ENCODE measurements at regions not wholly inside any gene's neighbourhood (a gene's known extent, or its start where the extent isn't known, plus 50 kb on each side); places are given as distances from the start of the nearest gene placed in this dataset.

DNA sequence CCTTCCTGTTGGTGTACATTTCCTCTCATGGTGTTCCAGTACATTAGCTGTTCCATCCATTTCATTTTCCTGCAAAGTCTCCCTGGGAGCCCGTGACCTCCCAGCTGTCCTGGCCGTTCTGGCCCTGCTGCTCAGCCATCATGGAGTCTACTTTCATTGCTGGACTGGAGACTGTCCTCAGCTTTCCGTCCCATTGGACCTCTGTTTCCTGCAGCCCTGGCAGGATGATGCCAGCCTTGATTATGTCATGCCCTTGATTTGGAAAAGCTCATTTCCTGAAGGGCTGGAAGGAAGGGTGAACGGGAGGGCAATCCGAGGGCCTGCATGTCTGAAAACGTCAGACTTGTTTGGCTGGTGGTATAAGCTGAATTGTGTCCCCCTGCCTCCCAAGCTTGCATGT lies 205.5 kb upstream of the HS6ST1 start:
- Mint-ChIP-seq H3K4me1 (ENCODE audit: low read depth) (peaks cover 3% of the 10 kb centered on the region), H3K27me3 (ENCODE audit: low read depth) (peaks cover 4% of the 10 kb centered on the region), H3K36me3 (ENCODE audit: low read depth) (no peaks in the 10 kb centered on the region), H3K9me3 (no peaks in the 10 kb centered on the region), H3K27ac (no peak overlapping the region), H3K4me3 (no peak overlapping the region)
- no peak for DNase-seq
- CTCF ChIA-PET: interaction anchor here (0.6 kb wide), 1 partner anchor 287 kb away, joined by 4 read pairs; no protein-coding TSS in a partner anchor
- intact Hi-C loops (cut with micrococcal nuclease): loop anchor here (5.0 kb wide), 1 partner anchor 207 kb away; the partner anchor contains the start of gene HS6ST1

DNA sequence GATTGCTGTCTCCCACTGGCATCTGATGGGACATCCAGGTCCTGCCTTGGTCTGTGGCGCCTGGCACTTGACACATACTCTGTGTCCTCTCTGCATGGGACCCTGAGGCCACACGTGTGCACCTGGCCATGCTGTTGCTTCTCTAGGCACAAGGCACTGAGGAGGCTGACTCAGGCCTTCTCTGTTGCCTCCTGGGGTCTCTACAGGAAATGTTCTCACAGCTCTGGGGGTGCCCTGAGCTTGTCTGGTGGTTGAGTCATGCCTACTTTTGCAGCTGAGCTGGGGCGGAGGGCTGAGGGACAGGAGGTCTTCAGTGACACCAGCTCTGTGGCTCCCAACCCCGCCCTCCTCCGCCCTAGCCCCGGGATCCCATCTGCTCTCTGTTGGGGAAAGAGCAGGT lies 207.0 kb upstream of the HS6ST1 start:
- no peak overlapping the region for H3K4me3 Mint-ChIP-seq
- intact Hi-C loops (cut with micrococcal nuclease): no loop called here
- peaks cover 4% of the 10 kb centered on the region for H3K27me3 Mint-ChIP-seq (ENCODE audit: low read depth)
- no peak for DNase-seq
- H3K4me1 Mint-ChIP-seq (ENCODE audit: low read depth): peaks cover under 1% of the 10 kb centered on the region
- CTCF ChIA-PET: no interaction called here
- no peak overlapping the region for H3K27ac Mint-ChIP-seq
- H3K36me3 Mint-ChIP-seq (ENCODE audit: low read depth): no peaks in the 10 kb centered on the region
- no peaks in the 10 kb centered on the region for H3K9me3 Mint-ChIP-seq

DNA sequence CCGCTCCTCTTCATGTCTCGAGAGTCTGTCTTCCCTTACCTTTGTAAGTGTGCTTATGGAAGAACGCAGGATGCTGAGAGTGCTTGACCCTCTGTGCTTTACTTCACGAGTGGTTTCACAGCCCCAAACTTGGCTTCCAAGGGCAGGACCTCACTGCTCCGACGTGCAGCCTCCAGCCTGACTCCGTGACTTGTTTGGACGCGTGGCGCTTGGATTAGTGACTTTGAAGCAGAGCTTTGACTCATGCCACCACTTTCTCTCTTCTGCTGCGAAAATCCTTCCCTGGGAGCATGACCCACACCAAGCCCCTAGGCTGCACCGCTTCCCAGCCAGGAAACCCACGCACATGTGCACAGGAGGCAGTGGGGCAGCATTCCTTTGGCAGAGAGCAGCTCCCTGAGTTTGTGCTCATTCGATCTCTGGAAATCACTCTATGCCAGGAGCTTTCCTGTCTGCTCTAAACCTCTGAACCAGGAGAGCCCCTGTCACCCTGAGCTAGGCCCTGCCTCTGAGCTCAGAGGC lies 207.8 kb upstream of the HS6ST1 start:
- no peak for DNase-seq
- Mint-ChIP-seq H3K27me3 (ENCODE audit: low read depth) (peaks cover 4% of the 10 kb centered on the region), H3K36me3 (ENCODE audit: low read depth) (no peaks in the 10 kb centered on the region), H3K4me3 (no peak overlapping the region), H3K9me3 (no peaks in the 10 kb centered on the region), H3K27ac (no peak overlapping the region), H3K4me1 (ENCODE audit: low read depth) (no peaks in the 10 kb centered on the region)
- intact Hi-C loops (cut with micrococcal nuclease): no loop called here
- CTCF ChIA-PET: no interaction called here

DNA sequence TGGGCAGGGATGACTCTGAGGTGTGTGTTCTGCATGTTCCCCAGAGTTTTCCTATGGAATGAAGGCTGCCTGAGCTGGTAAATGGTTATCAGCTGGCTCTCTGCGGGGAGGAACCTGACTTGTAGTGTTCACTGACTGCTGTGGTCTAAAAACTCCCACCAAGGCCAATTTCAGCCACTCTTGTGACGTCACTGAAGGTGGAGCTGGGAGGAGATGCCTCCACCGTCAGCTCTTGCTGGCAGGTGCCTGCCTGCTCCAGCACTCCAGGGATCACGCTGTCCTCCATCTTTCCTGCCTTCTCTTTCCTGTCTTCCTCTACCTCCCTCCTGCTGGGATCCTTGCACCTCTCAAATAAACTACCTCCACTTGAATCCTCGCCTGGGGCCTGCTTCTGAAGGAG lies 209.5 kb upstream of the HS6ST1 start:
- H3K4me1 Mint-ChIP-seq (ENCODE audit: low read depth): no peaks in the 10 kb centered on the region
- no peaks in the 10 kb centered on the region for H3K36me3 Mint-ChIP-seq (ENCODE audit: low read depth)
- CTCF ChIA-PET: no interaction called here
- intact Hi-C loops (cut with micrococcal nuclease): no loop called here
- H3K27me3 Mint-ChIP-seq (ENCODE audit: low read depth): no peaks in the 10 kb centered on the region
- no peak for DNase-seq
- H3K27ac Mint-ChIP-seq: no peak overlapping the region
- H3K4me3 Mint-ChIP-seq: no peak overlapping the region
- no peaks in the 10 kb centered on the region for H3K9me3 Mint-ChIP-seq

DNA sequence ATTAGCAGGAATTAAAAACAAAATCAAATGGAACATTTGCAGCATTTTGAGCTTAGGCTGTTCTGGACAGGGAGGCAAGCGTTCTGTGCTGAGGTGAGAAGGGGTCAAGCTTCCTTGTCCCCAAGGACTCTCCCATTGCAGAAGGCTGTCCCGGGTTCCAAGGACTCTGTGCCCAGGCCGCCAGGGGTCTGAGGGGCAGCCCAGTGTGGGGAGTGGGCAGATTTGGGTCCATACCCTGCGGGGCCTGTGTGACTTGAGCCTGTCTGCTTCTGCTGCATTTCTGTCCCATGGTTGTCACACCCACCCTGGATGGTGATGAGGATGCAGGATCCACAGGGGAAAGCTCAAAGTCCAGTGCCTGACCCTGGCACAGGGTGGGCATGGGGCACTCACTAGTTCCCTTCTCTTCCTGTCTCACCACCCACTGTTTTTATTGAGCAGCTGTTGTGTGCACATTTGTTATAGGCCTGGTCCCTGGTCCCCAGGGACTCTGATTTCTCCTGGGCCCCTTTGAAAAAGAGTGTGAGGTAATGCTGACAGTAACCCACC lies 211.4 kb upstream of the HS6ST1 start:
- Mint-ChIP-seq H3K4me1 (ENCODE audit: low read depth) (no peaks in the 10 kb centered on the region), H3K27ac (no peak overlapping the region), H3K9me3 (no peaks in the 10 kb centered on the region), H3K36me3 (ENCODE audit: low read depth) (no peaks in the 10 kb centered on the region), H3K27me3 (ENCODE audit: low read depth) (peaks cover 5% of the 10 kb centered on the region), H3K4me3 (no peak overlapping the region)
- DNase-seq: no peak
- CTCF ChIA-PET: no interaction called here
- intact Hi-C loops (cut with micrococcal nuclease): loop anchor here (10.0 kb wide), 1 partner anchor 205 kb away; no protein-coding TSS in a partner anchor

DNA sequence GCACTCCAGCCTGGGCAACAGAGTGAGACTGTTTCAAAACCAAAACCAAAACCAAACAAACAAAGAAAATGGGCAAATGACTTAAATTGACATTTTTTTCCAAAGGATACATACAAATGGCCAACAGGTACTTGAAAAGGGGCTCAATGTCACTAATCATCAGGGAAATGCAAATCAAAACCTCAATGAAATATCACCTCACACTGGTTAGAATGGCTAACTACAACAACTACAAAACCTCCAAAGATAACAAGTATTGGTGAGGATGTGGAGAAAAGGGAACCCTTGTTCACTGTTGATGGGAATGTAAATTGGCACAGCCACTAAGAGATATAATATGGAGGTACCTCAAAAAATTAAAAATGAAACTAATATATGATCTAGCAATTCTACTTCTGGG lies 213.2 kb upstream of the HS6ST1 start:
- intact Hi-C loops (cut with micrococcal nuclease): loop anchor here (10.0 kb wide), 1 partner anchor 203 kb away; no protein-coding TSS in a partner anchor
- no peaks in the 10 kb centered on the region for H3K4me1 Mint-ChIP-seq (ENCODE audit: low read depth)
- CTCF ChIA-PET: no interaction called here
- H3K36me3 Mint-ChIP-seq (ENCODE audit: low read depth): no peaks in the 10 kb centered on the region
- peaks cover 8% of the 10 kb centered on the region for H3K27me3 Mint-ChIP-seq (ENCODE audit: low read depth)
- no peaks in the 10 kb centered on the region for H3K9me3 Mint-ChIP-seq
- H3K4me3 Mint-ChIP-seq: no peak overlapping the region
- H3K27ac Mint-ChIP-seq: no peak overlapping the region
- DNase-seq: no peak

DNA sequence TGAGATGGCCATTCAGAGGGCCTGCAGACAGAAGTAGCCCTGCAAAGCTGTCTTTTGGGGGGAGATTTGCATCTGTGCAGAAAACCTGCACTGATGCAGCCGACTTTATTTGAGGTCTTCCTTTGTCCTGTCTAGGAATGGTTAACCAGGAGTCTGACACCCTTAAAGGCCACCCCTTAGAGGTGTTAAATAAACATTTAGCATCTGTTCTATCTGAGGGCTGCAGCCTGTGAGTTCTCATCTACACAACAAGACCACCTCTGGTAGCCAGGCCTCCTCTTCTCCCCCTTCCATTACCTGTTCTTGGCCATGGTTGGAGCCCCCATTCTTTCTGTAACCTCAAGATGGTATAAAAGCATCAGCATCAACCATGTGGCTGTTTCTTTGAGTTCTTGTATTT lies 214.4 kb upstream of the HS6ST1 start:
- CTCF ChIA-PET: interaction anchor here (0.6 kb wide), 1 partner anchor 453 kb away, joined by 5 read pairs; no protein-coding TSS in a partner anchor
- Mint-ChIP-seq H3K27me3 (ENCODE audit: low read depth) (peaks cover 8% of the 10 kb centered on the region), H3K27ac (no peak overlapping the region), H3K4me3 (no peak overlapping the region), H3K36me3 (ENCODE audit: low read depth) (no peaks in the 10 kb centered on the region), H3K4me1 (ENCODE audit: low read depth) (no peaks in the 10 kb centered on the region), H3K9me3 (no peaks in the 10 kb centered on the region)
- intact Hi-C loops (cut with micrococcal nuclease): loop anchor here (10.0 kb wide), 1 partner anchor 202 kb away; no protein-coding TSS in a partner anchor
- DNase-seq: no peak

DNA sequence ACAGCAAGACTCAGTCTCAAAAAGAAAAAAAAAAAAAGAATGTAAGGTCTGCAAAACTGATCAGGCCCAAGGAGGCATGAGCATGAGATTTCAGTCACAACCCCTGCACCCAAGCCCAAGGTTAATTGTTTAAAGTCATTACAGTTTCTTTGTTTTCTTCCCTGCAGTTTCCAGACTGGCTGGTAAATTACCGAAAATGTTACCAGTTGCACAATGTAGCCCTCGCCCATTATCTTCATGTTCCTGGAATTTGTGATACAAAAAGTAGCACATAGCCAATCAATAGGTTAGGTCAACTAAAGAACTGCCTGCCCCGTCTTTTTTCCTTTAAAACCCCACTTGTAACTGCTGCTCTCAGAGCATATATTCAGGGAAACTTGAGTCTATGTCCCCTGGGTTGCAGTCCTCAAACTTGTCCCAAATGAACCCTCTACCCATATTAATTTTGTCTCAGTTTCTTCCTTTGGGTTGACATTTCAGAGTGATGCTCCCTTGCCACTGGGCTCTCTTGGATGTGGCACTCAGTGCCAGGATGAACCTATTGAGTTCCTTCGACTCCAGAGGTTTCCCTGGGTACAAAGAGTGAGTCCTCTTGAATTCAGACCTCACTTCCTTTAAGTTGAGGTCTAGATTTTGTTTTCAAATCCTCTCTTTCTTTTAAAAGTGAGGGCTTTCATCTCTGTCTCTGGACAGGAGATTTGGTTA lies 216.2 kb upstream of the HS6ST1 start:
- CTCF ChIA-PET: no interaction called here
- H3K4me1 Mint-ChIP-seq (ENCODE audit: low read depth): no peaks in the 10 kb centered on the region
- no peaks in the 10 kb centered on the region for H3K9me3 Mint-ChIP-seq

DNA sequence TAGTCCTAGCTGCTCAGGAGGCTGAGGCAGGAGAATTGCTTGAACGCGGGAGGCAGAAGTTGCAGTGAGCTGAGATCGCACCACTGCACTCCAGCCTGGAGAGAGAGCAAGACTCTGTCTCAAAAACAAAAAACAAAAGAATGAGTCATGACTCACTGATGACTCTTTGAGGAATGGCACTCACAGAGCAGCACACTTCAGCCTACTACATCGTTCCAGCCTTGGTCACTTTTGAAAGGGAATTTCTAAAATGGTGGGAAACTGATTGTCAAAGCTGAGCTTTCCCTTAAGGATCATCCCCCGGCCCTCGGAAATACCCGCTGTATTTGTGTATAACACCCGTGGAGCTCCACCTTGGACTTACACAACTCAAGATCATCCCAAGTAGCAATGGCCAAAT lies 217.3 kb upstream of the HS6ST1 start:
- H3K9me3 Mint-ChIP-seq: no peaks in the 10 kb centered on the region
- CTCF ChIA-PET: no interaction called here
- H3K27me3 Mint-ChIP-seq (ENCODE audit: low read depth): peaks cover 8% of the 10 kb centered on the region
- no peaks in the 10 kb centered on the region for H3K36me3 Mint-ChIP-seq (ENCODE audit: low read depth)
- intact Hi-C loops (cut with micrococcal nuclease): loop anchor here (2.0 to 10.0 kb wide), 2 partner anchors 199 to 215 kb away; no protein-coding TSS in a partner anchor
- H3K4me1 Mint-ChIP-seq (ENCODE audit: low read depth): no peaks in the 10 kb centered on the region
- no peak for DNase-seq
- H3K27ac Mint-ChIP-seq: no peak overlapping the region
- no peak overlapping the region for H3K4me3 Mint-ChIP-seq

More for the DNA sequence above, 216.2 kb upstream of the HS6ST1 start:
- intact Hi-C loops (cut with micrococcal nuclease): loop anchor here (10.0 kb wide), 1 partner anchor 200 kb away; no protein-coding TSS in a partner anchor
- no peak for DNase-seq
- Mint-ChIP-seq H3K27ac (no peak overlapping the region), H3K4me3 (no peak overlapping the region), H3K36me3 (ENCODE audit: low read depth) (no peaks in the 10 kb centered on the region), H3K27me3 (ENCODE audit: low read depth) (peaks cover 8% of the 10 kb centered on the region)

DNA sequence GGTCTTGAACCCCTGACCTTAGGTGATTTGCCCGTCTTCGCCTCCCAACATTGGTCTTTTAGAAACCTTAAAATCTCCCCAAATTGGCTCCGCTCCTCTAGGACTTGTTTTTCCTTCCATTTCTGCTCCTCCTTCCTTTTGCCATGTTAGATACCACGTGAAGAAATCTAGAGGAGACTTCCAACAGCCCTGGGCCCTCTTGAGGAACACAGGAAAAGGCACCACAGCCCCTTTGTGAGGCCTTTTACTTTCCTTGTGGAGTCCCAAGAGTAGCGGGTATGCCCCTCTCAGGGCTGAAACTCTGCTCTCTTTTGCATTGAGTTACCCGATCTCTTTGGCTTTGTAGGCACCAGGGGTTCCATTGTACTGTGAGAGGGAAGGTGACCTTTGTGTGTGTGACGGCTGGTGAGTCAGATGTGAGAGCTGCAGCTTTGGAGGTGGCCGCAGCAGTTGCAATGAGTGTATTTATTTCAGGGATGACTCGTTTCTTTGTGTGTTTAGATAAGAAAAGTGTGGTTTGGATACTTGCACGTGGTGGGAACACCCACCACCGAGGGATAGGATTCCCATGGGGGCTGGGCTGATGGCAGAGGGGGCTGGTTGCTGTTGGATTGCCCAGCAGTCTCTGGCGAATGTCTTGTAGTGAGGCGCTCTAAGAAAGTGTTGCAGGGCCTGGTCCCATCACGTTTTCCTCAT lies 218.4 kb upstream of the HS6ST1 start:
- CTCF ChIA-PET: interaction anchor here (0.7 kb wide), 1 partner anchor 60 kb away, joined by 3 read pairs; no protein-coding TSS in a partner anchor
- DNase-seq: peak; percentile 21
- H3K9me3 Mint-ChIP-seq: no peaks in the 10 kb centered on the region
- H3K27me3 Mint-ChIP-seq (ENCODE audit: low read depth): peaks cover 8% of the 10 kb centered on the region
- no peak overlapping the region for H3K27ac Mint-ChIP-seq
- no peaks in the 10 kb centered on the region for H3K4me1 Mint-ChIP-seq (ENCODE audit: low read depth)
- no peaks in the 10 kb centered on the region for H3K36me3 Mint-ChIP-seq (ENCODE audit: low read depth)
- intact Hi-C loops (cut with micrococcal nuclease): loop anchor here (2.0 to 10.0 kb wide), 2 partner anchors 198 to 216 kb away; no protein-coding TSS in a partner anchor
- H3K4me3 Mint-ChIP-seq: no peak overlapping the region

DNA sequence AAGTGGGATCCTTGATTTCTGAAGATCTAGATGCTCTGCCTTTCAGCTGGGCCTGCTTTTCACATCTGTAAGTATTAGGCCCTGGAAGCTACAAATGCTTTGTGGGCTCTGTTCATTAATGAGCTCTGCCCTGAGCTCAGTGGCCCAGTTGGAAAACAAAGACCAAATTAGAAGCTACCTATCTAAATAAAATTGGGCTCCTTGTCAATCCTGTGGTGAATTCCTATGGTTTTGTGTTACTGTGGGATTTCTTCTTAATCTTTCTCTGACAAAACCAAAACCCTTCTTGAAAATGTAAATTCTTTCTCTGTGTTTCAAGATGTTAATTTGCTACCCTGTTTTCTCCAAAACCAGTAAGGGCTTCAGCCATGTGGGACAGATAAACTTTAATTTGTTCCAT lies 219.0 kb upstream of the HS6ST1 start:
- no peaks in the 10 kb centered on the region for H3K9me3 Mint-ChIP-seq
- no peaks in the 10 kb centered on the region for H3K36me3 Mint-ChIP-seq (ENCODE audit: low read depth)
- peaks cover 8% of the 10 kb centered on the region for H3K27me3 Mint-ChIP-seq (ENCODE audit: low read depth)
- H3K27ac Mint-ChIP-seq: no peak overlapping the region
- CTCF ChIA-PET: interaction anchor here (0.7 kb wide), 1 partner anchor 60 kb away, joined by 3 read pairs; no protein-coding TSS in a partner anchor
- H3K4me3 Mint-ChIP-seq: no peak overlapping the region
- intact Hi-C loops (cut with micrococcal nuclease): loop anchor here (2.0 to 10.0 kb wide), 2 partner anchors 197 to 217 kb away; no protein-coding TSS in a partner anchor
- no peaks in the 10 kb centered on the region for H3K4me1 Mint-ChIP-seq (ENCODE audit: low read depth)
- DNase-seq: no peak

DNA sequence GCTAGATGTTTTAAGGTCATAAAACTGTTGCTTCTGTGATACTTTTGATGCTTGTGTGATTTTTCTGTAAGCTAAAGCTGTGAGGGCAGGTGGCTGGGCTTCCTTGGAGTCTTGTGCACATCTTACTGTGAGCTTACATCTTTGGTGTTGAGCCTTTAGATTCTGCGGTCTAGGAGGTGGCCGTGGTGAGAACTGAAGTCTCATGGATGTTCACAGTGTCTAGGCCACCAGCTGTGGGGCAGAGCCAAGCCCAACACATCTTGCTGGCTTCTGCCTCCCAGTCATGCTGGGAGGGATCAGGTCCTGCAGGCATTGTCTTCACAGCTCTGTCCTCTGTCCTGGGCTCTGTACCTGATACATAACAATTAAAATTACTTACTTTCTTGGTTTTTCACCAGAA lies 219.7 kb upstream of the HS6ST1 start:
- Mint-ChIP-seq H3K9me3 (no peaks in the 10 kb centered on the region), H3K27me3 (ENCODE audit: low read depth) (peaks cover 8% of the 10 kb centered on the region), H3K4me1 (ENCODE audit: low read depth) (no peaks in the 10 kb centered on the region), H3K27ac (no peak overlapping the region), H3K4me3 (no peak overlapping the region), H3K36me3 (ENCODE audit: low read depth) (no peaks in the 10 kb centered on the region)
- intact Hi-C loops (cut with micrococcal nuclease): loop anchor here (10.0 kb wide), 1 partner anchor 196 kb away; no protein-coding TSS in a partner anchor
- no peak for DNase-seq
- CTCF ChIA-PET: no interaction called here

All from activated naive CD4-positive, alpha-beta T cell treated with anti-CD3 and anti-CD28 coated beads for 36 hours (primary cell).